Endothelial cell of umbilical vein (primary cell): ENCODE measurements at regions not wholly inside any gene's neighbourhood (a gene's known extent, or its start where the extent isn't known, plus 50 kb on each side); places are given as distances from the start of the nearest gene placed in this dataset.

Experiments
- BruUV-seq: library from RNA; stranded (reverse); fragments of 400-500 nt; replicated peaks from 2 replicates; lab custom pipeline; 2021; lab: Mats Ljungman, UMichigan
- CTCF ChIA-PET: fragments of 300-600, 350-600 bp; sonication (Branson Sonifier 250); formaldehyde crosslinking; loops from one replicate; lab custom pipeline; 2021; ENCODE audit warnings: antibody characterized with exemption, inconsistent platforms; lab: Charles Lee
- POLR2A ChIA-PET: fragments of 300-600, 350-600 bp; sonication (Branson Sonifier 250); formaldehyde crosslinking; loops from one replicate; lab custom pipeline; 2021; ENCODE audit warnings: antibody characterized with exemption, inconsistent platforms; lab: Charles Lee
- DNase-seq: peaks from one replicate; pipeline ENCODE4 v3.0.0-alpha.2; 2011; ENCODE audit warnings: low read depth, low spot score
- FAIRE-seq: peaks from 2 replicates; lab custom pipeline; 2011; peaks lifted over from hg19 to GRCh38; lab: Jason Lieb, UNC
- H2AFZ ChIP-seq: 2 replicates; pipeline ENCODE4 v1.6.0; 2012; ENCODE audit warnings: low read depth, low read length, control low read depth, inconsistent platforms
- H3K27ac ChIP-seq: 2 replicates; pipeline ENCODE4 v1.5.1; 2011; ENCODE audit warnings: low read depth, mild to moderate bottlenecking, control low read depth, low read length, moderate library complexity; ENCODE audit not compliant: insufficient read depth
- H3K27me3 ChIP-seq, 2 experiments: 2 replicates each; pipeline versions ENCODE4 v1.6.0 to v1.6.1; 2011; ENCODE audit warnings: low read length in 2 of 2, mixed read lengths in 1 of 2; ENCODE audit not compliant: control insufficient read depth in 2 of 2, insufficient read depth in 2 of 2
- H3K36me3 ChIP-seq, 2 experiments: 2 replicates in 1 of 2; 3 replicates in 1 of 2; pipeline ENCODE4 v1.5.1; 2011; ENCODE audit warnings: low read length in 2 of 2, mild to moderate bottlenecking in 1 of 2, moderate library complexity in 1 of 2; ENCODE audit not compliant: control insufficient read depth in 2 of 2, insufficient read depth in 2 of 2; ENCODE audit errors: extremely low read depth in 1 of 2
- H3K4me1 ChIP-seq: 3 replicates; pipeline ENCODE4 v1.5.1; 2011; ENCODE audit warnings: mild to moderate bottlenecking, low read length; ENCODE audit not compliant: control insufficient read depth, insufficient read depth; ENCODE audit errors: extremely low read depth
- H3K4me2 ChIP-seq: 2 replicates; pipeline ENCODE4 v1.6.1; 2011; ENCODE audit warnings: low read length, control low read depth, mixed read lengths; ENCODE audit not compliant: insufficient read depth
- H3K4me3 ChIP-seq, 3 experiments: fragments of 200-600 bp in 1 of 3; sonication (generic), shearing (Covaris generic) in 1 of 3; replicated peaks in 1 of 3; 2 replicates each; pipeline ENCODE4 v1.5.1; 2011 to 2016; ENCODE audit warnings: control low read depth in 3 of 3, low read length in 3 of 3, mild to moderate bottlenecking in 2 of 3, inconsistent platforms in 1 of 3, low read depth in 1 of 3, moderate library complexity in 1 of 3; ENCODE audit not compliant: insufficient read depth in 1 of 3
- H3K79me2 ChIP-seq: 2 replicates; pipeline ENCODE4 v1.6.0; 2012; ENCODE audit warnings: low read length, inconsistent platforms; ENCODE audit not compliant: control insufficient read depth, insufficient read depth
- H3K9ac ChIP-seq: replicated peaks from 2 replicates; pipeline ENCODE3; 2011; ENCODE audit warnings: low read length, control low read depth; ENCODE audit not compliant: insufficient read depth; ENCODE audit errors: extremely low read depth
- H3K9me1 ChIP-seq: replicated peaks from 3 replicates; pipeline ENCODE4 v1.6.0; 2011; ENCODE audit warnings: mild to moderate bottlenecking, low read length; ENCODE audit not compliant: control insufficient read depth, insufficient read depth; ENCODE audit errors: extremely low read depth
- H3K9me3 ChIP-seq: replicated peaks from 2 replicates; pipeline ENCODE4 v1.5.1; 2012; ENCODE audit warnings: low read length, inconsistent platforms; ENCODE audit not compliant: control insufficient read depth, insufficient read depth
- H4K20me1 ChIP-seq: replicated peaks from 2 replicates; pipeline ENCODE3; 2011; ENCODE audit warnings: mild to moderate bottlenecking, low read length; ENCODE audit not compliant: control insufficient read depth, insufficient read depth; ENCODE audit errors: extremely low read depth
- CTCF ChIP-seq, 2 donors: IDR thresholded peaks; 1 replicate in 1 of 2; 2 replicates in 1 of 2; pipeline ENCODE4 v1.5.1; 2011; ENCODE audit warnings: low read length in 2 of 2, mild to moderate bottlenecking in 2 of 2, moderate library complexity in 2 of 2, control low read depth in 1 of 2, inconsistent platforms in 1 of 2, low read depth in 1 of 2; ENCODE audit not compliant: insufficient read depth in 1 of 2; ENCODE audit errors: extremely low read depth in 1 of 2
- EZH2 ChIP-seq: IDR thresholded peaks from 2 replicates; pipeline ENCODE4 v1.6.1; 2012; ENCODE audit warnings: borderline replicate concordance, low read depth, mild to moderate bottlenecking, moderate library complexity, low read length, inconsistent platforms; ENCODE audit not compliant: severe bottlenecking
- FOS ChIP-seq: IDR thresholded peaks from 2 replicates; pipeline ENCODE4 v1.6.1; 2011; ENCODE audit warnings: mild to moderate bottlenecking, low read length, moderate library complexity, borderline replicate concordance; ENCODE audit not compliant: insufficient read depth
- GATA2 ChIP-seq: IDR thresholded peaks from 2 replicates; pipeline ENCODE4 v1.7.0; 2011; ENCODE audit warnings: low read depth, mild to moderate bottlenecking, moderate library complexity, mixed read lengths, low read length; ENCODE audit not compliant: insufficient read length, insufficient read depth
- JUN ChIP-seq: IDR thresholded peaks from 2 replicates; pipeline ENCODE4 v1.6.1; 2011; ENCODE audit warnings: borderline replicate concordance, low read depth; ENCODE audit not compliant: insufficient read length, insufficient read depth
- MAX ChIP-seq: IDR thresholded peaks from 2 replicates; pipeline ENCODE4 v1.6.1; 2011; ENCODE audit not compliant: insufficient read depth, insufficient read length
- MYC ChIP-seq: IDR thresholded peaks from one replicate; pipeline ENCODE4 v1.6.1; 2011; ENCODE audit warnings: mild to moderate bottlenecking, low read depth, low read length
- POLR2A ChIP-seq: IDR thresholded peaks from 2 replicates; pipeline ENCODE4 v1.6.1; 2012; ENCODE audit warnings: low read depth, mild to moderate bottlenecking, control low read depth, low read length
- POLR2AphosphoS5 ChIP-seq: IDR thresholded peaks from 2 replicates; pipeline ENCODE4 v1.6.1; 2012; ENCODE audit warnings: low read depth, mild to moderate bottlenecking, control low read depth, low read length, moderate library complexity; ENCODE audit not compliant: insufficient read depth
- dilution Hi-C: fragments of 300-500 bp; cut with MboI; formaldehyde crosslinking; loops from one replicate; pipeline ENCODE4 v1.15.0; 2019; ENCODE audit warnings: low sequenced_read_pairs; ENCODE audit not compliant: extremely low pct_ligation_motif_present
- intact Hi-C: fragments of 100-400 bp; cut with micrococcal nuclease; formaldehyde crosslinking; loops from one replicate; pipeline ENCODE4 v1.10.0; 2022

DNA sequence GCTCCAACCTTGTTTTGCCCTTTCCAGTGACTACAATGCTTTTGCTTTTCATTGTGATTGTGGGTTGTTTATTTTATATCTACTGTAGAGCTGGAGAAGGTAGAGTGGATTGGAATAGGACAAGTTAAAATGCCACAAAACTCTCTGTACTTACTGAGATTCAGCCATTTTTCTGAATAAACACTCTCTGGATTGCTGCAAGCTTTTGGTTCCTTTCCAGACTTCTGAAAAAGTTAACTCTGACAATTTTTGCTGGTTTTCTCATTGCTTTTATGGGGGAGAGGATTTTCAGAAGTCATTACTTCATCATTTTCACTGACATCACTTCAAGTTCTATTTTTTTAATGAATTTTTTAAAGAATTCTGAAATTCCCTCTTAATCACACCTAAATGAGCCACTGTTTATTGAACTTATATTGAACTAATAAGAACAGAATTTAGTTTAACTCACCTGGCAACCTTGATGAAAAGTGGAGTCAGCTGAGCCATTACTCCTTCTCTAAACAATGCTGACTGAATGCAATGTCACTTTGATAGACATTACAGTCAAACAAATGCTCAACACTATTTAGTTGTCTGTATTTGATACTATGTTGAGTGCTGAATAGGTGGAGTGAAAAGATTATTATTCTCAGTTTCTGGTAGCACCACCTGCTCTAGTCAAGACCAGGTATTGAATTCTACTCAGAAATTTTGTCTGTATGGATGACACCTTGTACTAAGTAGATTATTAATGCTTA, 303.5 kb downstream of the DLEU7 start:
- no peak overlapping the region for H2AFZ ChIP-seq
- DNase-seq, result no peak
- peaks cover 7% of the 10 kb centered on the region for H3K4me1 ChIP-seq
- ChIA-PET CTCF (interaction anchor here (1.1 kb wide), 1 partner anchor 454 kb away, joined by 3 read pairs; no protein-coding TSS in a partner anchor), POLR2A (no interaction called here)
- H3K79me2 ChIP-seq, result no peaks in the 10 kb centered on the region
- no peaks in the 10 kb centered on the region for H3K9me3 ChIP-seq
- no peaks in the 10 kb centered on the region for H3K9me1 ChIP-seq
- no peaks in the 10 kb centered on the region for H4K20me1 ChIP-seq
- intact Hi-C loops (loop anchor here (10.0 kb wide), 1 partner anchor 525 kb away; no protein-coding TSS in a partner anchor), dilution Hi-C loops (no loop called here)
- no peak overlapping the region for H3K27ac ChIP-seq
- no peak for FAIRE-seq
- H3K27me3 ChIP-seq, result peaks cover 0 to 6% of the 10 kb centered on the region in 2 experiments
- no peak overlapping the region for H3K4me2 ChIP-seq
- no peak overlapping the region for H3K4me3 ChIP-seq
- no TSS peak for BruUV-seq
- no peak overlapping the region for H3K9ac ChIP-seq
- TF ChIP-seq FOS (no peak), JUN (no peak), POLR2A (no peak), MYC (no peak), GATA2 (no peak), CTCF (IDR thresholded peaks at IDR 0.05; ENCODE audit: extremely low read depth in 1 of 2, insufficient read depth in 1 of 2, low read depth in 1 of 2, low read length in 2 of 2) (no peak), EZH2 (no peak), POLR2AphosphoS5 (no peak), MAX (no peak)
- no peaks in the 10 kb centered on the region for H3K36me3 ChIP-seq
